Upper lobe of left lung (tissue), 6 donors: ENCODE measurements at regions not wholly inside any gene's neighbourhood (a gene's known extent, or its start where the extent isn't known, plus 50 kb on each side); places are given as distances from the start of the nearest gene placed in this dataset.

ENCODE experiments used
- ATAC-seq, 2 donors: fragments of 200-7000 bp; cut with Tn5 transposase; one replicate each; pipeline ENCODE4 v1.9.1; 2022; ENCODE audit warnings: mild to moderate bottlenecking in 2 of 2, moderate library complexity in 2 of 2; ENCODE audit not compliant: low FRiP score in 2 of 2
- DNase-seq, 2 donors: peaks; one replicate each; pipeline ENCODE4 v3.0.0-alpha.2; 2019 to 2020
- H3K27ac ChIP-seq, 4 donors: fragments of 200-600 bp; sonication (generic); one replicate each; pipeline ENCODE4 v1.5.1; 2016 to 2019
- H3K27me3 ChIP-seq, 4 donors: fragments of 200-600 bp; sonication (generic); one replicate each; pipeline ENCODE4 v1.5.1; 2017 to 2019
- H3K36me3 ChIP-seq, 4 donors: fragments of 200-600 bp; sonication (generic); one replicate each; pipeline ENCODE4 v1.5.1; 2016 to 2019
- H3K4me1 ChIP-seq, 4 donors: fragments of 200-600 bp; sonication (generic); one replicate each; pipeline ENCODE4 v1.5.1; 2018 to 2019
- H3K4me3 ChIP-seq, 4 donors: fragments of 200-600 bp; sonication (generic); one replicate each; pipeline ENCODE4 v1.5.1; 2017 to 2019; ENCODE audit warnings: mild to moderate bottlenecking in 2 of 4, moderate library complexity in 1 of 4
- H3K9me3 ChIP-seq, 4 donors: fragments of 200-600 bp; sonication (generic); one replicate each; pipeline ENCODE4 v1.5.1; 2018 to 2019
- EP300 ChIP-seq, 4 donors: sonication (generic); formaldehyde crosslinking; IDR thresholded peaks; one replicate each; pipeline ENCODE4 v1.5.1; 2017; ENCODE audit warnings: antibody characterized with exemption in 4 of 4, control low read depth in 2 of 4
- POLR2A ChIP-seq, 4 donors: fragments of 450-650 bp; IDR thresholded peaks; one replicate each; pipeline ENCODE4 v1.5.1; 2016 to 2017; ENCODE audit warnings: antibody characterized with exemption in 4 of 4, mild to moderate bottlenecking in 2 of 4
- POLR2AphosphoS5 ChIP-seq, 2 donors: sonication (generic); formaldehyde crosslinking; IDR thresholded peaks; one replicate each; pipeline ENCODE4 v1.5.1; 2017; ENCODE audit warnings: antibody characterized with exemption in 2 of 2
- WGBS, 2 donors: methylation state at CpG; one replicate each; pipeline ENCODE4 v1.1.5; 2017 to 2018; 5-methylcytosine and 5-hydroxymethylcytosine counted together
- TF ChIP-seq, protein P1 (sequence below), 6 experiments: fragments of 450-650 bp in 4 of 6; fragments of 200-600 bp in 2 of 6; sonication (generic) in 2 of 6; IDR thresholded peaks; one replicate each; pipeline ENCODE4 v1.5.1; 2016 to 2019; ENCODE audit warnings: antibody characterized with exemption in 6 of 6
- donor health status: DM: no; HTN: no; CAD: no; lungs with moderate emphysema.
- donor health status: DM: no; HTN: yes; CAD: no; lungs with severe emphysema.

DNA sequence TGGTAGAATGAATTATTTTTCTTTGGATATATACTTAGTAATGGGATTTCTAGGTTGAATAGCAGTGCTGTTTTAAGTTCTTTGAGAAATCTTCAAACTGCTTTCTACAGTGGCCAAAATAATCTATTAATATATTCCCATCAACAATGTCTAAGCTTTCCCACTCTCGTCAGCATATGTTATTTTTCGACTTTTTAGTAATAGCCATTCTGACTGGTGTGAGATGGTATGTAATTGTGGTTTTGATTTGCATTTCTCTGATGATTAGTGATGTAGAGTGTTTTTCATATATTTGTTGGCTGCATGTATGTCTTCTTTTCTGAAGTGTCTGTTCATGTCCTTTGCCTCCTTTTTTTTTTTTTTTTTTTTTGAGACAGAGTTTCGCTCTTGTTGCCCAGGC, 90.2 kb upstream of the CSNK1A1L start:
- ATAC-seq, result no peak
- Histone ChIP-seq H3K27me3 (no peaks in the 10 kb centered on the region), H3K27ac (no peak overlapping the region), H3K36me3 (no peaks in the 10 kb centered on the region), H3K4me3 (no peak overlapping the region), H3K4me1 (no peaks in the 10 kb centered on the region), H3K9me3 (no peaks in the 10 kb centered on the region)
- no peak for TF ChIP-seq EP300 (IDR thresholded peaks at IDR 0.05)
- TF ChIP-seq POLR2A (IDR thresholded peaks at IDR 0.05), result no peak
- TF ChIP-seq POLR2AphosphoS5 (IDR thresholded peaks at IDR 0.05), result no peak
- TF ChIP-seq, protein P1, sequence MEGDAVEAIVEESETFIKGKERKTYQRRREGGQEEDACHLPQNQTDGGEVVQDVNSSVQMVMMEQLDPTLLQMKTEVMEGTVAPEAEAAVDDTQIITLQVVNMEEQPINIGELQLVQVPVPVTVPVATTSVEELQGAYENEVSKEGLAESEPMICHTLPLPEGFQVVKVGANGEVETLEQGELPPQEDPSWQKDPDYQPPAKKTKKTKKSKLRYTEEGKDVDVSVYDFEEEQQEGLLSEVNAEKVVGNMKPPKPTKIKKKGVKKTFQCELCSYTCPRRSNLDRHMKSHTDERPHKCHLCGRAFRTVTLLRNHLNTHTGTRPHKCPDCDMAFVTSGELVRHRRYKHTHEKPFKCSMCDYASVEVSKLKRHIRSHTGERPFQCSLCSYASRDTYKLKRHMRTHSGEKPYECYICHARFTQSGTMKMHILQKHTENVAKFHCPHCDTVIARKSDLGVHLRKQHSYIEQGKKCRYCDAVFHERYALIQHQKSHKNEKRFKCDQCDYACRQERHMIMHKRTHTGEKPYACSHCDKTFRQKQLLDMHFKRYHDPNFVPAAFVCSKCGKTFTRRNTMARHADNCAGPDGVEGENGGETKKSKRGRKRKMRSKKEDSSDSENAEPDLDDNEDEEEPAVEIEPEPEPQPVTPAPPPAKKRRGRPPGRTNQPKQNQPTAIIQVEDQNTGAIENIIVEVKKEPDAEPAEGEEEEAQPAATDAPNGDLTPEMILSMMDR (IDR thresholded peaks at IDR 0.05), result no peak
- no peak for DNase-seq
- WGBS, 2 donors, result 85 to 96% methylated on average over 3 of the region's 3 CpGs

DNA sequence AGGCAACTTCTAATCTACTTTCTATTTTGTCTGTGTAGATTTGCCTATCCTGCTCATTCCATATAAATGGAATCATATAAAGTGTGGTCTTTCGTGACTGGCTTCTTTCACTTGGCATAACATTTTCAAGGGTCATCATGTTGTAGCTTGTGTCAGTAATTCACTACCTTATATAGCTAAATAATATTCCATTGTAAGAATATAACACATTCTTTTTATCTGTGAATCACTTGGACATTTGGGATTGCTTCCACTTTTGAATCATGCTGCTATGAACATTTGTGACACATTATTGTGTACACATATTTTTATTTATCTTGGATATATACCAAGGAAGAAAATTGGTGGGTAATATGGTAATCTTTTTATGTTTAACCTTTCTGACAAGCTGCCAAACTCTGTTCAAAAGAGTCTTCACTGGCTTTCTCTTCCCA, 89.0 kb upstream of the CSNK1A1L start:
- no peak overlapping the region for H3K4me3 ChIP-seq
- TF ChIP-seq EP300 (IDR thresholded peaks at IDR 0.05) (no peak), POLR2A (IDR thresholded peaks at IDR 0.05) (no peak), POLR2AphosphoS5 (IDR thresholded peaks at IDR 0.05) (no peak)
- TF ChIP-seq, protein P1 (IDR thresholded peaks at IDR 0.05), result no peak
- DNase-seq, result no peak
- H3K4me1 ChIP-seq, result no peaks in the 10 kb centered on the region
- no peak for ATAC-seq
- 68 to 79% methylated on average over 1 of the region's 1 CpG for WGBS, 2 donors
- H3K27me3 ChIP-seq, result no peaks in the 10 kb centered on the region
- no peaks in the 10 kb centered on the region for H3K9me3 ChIP-seq
- no peak overlapping the region for H3K27ac ChIP-seq
- H3K36me3 ChIP-seq, result no peaks in the 10 kb centered on the region

DNA sequence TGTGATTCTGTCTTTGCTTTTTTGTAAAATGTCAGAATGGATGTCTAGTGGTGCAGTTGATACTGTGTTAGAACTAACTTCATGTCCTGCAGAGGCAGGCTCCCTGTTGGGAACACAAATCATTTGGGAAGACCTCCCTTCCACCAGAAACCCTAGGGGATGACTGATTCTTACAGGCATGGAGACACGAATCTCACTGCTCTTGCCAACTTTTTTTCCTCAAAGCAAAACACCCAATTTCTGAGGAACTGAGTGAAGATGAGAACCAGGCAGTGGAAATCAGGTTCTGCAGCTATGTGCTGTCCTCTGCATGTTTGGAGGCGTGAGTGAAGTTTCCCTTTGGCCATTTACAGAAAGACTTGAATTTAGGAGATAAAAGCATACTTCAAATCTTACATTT, 87.5 kb upstream of the CSNK1A1L start:
- Histone ChIP-seq H3K27me3 (no peaks in the 10 kb centered on the region), H3K9me3 (no peaks in the 10 kb centered on the region), H3K4me3 (no peak overlapping the region), H3K36me3 (no peaks in the 10 kb centered on the region), H3K27ac (no peak overlapping the region), H3K4me1 (no peaks in the 10 kb centered on the region)
- 61% methylated on average over 2 of the region's 2 CpGs for WGBS, 2 donors
- no peak for ATAC-seq
- no peak for DNase-seq
- TF ChIP-seq, protein P1 (IDR thresholded peaks at IDR 0.05), result no peak
- TF ChIP-seq POLR2AphosphoS5 (IDR thresholded peaks at IDR 0.05) (no peak), EP300 (IDR thresholded peaks at IDR 0.05) (no peak), POLR2A (IDR thresholded peaks at IDR 0.05) (no peak)

DNA sequence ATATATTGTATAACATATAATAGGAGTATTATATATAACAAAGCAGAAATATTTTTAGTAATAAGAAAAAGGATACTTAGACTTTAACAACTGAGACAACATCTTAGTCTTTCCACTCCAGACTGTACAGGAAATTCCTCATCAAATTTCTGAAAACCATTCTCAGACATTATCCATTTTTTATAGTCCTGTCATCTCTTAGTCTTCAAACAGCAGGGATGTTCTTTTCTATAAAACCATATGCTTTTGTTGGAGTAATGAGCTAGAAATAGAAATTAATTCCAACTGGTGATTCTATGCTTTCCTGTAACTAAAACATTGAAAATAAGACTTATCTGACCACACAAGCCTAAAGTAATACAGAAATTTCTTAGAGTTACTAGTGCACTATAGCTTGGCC, 82.2 kb upstream of the CSNK1A1L start:
- H3K36me3 ChIP-seq, result no peaks in the 10 kb centered on the region
- H3K4me3 ChIP-seq, result no peak overlapping the region
- ATAC-seq, result no peak
- no peaks in the 10 kb centered on the region for H3K27me3 ChIP-seq
- H3K9me3 ChIP-seq, result no peaks in the 10 kb centered on the region
- no peak overlapping the region for H3K27ac ChIP-seq
- DNase-seq, result no peak
- TF ChIP-seq POLR2A (IDR thresholded peaks at IDR 0.05) (no peak), POLR2AphosphoS5 (IDR thresholded peaks at IDR 0.05) (no peak), EP300 (IDR thresholded peaks at IDR 0.05) (no peak)
- TF ChIP-seq, protein P1 (IDR thresholded peaks at IDR 0.05), result no peak
- H3K4me1 ChIP-seq, result no peaks in the 10 kb centered on the region

DNA sequence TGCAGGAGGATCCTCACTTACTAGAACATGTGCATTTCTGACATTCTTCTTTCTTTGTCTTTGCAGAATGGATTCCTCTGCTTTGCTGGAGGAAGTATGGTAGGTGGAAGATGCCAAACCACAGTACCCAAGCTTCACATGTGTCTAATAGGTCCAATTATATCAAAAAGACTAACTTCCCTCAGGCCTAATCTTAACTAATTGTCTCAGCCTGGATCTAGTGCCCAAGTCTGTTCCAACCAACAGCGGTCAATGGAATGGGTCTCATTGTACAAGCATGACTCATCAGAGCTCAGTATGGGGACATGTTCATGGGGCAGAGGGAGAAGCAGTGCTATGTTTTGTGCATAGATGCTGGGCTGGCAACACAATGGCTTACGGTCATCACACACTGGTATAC, 81.6 kb upstream of the CSNK1A1L start:
- Histone ChIP-seq H3K4me1 (no peaks in the 10 kb centered on the region), H3K27ac (no peak overlapping the region)
- no peak for DNase-seq

More for the DNA sequence above, 81.6 kb upstream of the CSNK1A1L start:
- H3K9me3 ChIP-seq, result no peaks in the 10 kb centered on the region
- H3K27me3 ChIP-seq, result no peaks in the 10 kb centered on the region
- TF ChIP-seq POLR2AphosphoS5 (IDR thresholded peaks at IDR 0.05), result no peak
- TF ChIP-seq EP300 (IDR thresholded peaks at IDR 0.05), result no peak
- TF ChIP-seq POLR2A (IDR thresholded peaks at IDR 0.05), result no peak
- TF ChIP-seq, protein P1 (IDR thresholded peaks at IDR 0.05), result no peak
- H3K36me3 ChIP-seq, result no peaks in the 10 kb centered on the region
- 91 to 98% methylated on average over 2 of the region's 2 CpGs for WGBS, 2 donors
- ATAC-seq, result no peak
- no peak overlapping the region for H3K4me3 ChIP-seq
